Adrenal gland (tissue), 9 donors: ENCODE measurements at regions not wholly inside any gene's neighbourhood (a gene's known extent, or its start where the extent isn't known, plus 50 kb on each side); places are given as distances from the start of the nearest gene placed in this dataset.

Source experiments
- DNase-seq, 7 donors: peaks; one replicate each; pipeline ENCODE4 v3.0.0-alpha.2; 2019 to 2020
- H3K27ac ChIP-seq, 5 donors: fragments of 200-600 bp; sonication (generic) in 4 of 5; 1 replicate in 3 of 5; 2 replicates in 2 of 5; pipeline versions ENCODE4 v1.5.1 to v1.8.0; 2016 to 2020; ENCODE audit warnings: mild to moderate bottlenecking in 1 of 5
- H3K27me3 ChIP-seq: fragments of 200-600 bp; 2 replicates; pipeline ENCODE4 v1.8.0; 2021
- H3K36me3 ChIP-seq, 2 donors: fragments of 200-600 bp; replicated peaks in 1 of 2; 1 replicate in 1 of 2; 2 replicates in 1 of 2; pipeline versions ENCODE4 v1.5.1 to v1.8.0; 2018 to 2022
- H3K4me1 ChIP-seq, 2 donors: fragments of 200-600 bp; replicated peaks in 1 of 2; 1 replicate in 1 of 2; 2 replicates in 1 of 2; pipeline versions ENCODE4 v1.5.1 to v1.8.0; 2018 to 2021
- H3K4me3 ChIP-seq, 4 donors: fragments of 200-600 bp; sonication (generic) in 3 of 4; one replicate each; pipeline ENCODE4 v1.5.1; 2016 to 2018
- H3K9me3 ChIP-seq, 3 donors: fragments of 200-600 bp; sonication (generic) in 1 of 3; replicated peaks in 1 of 3; 1 replicate in 2 of 3; 2 replicates in 1 of 3; pipeline versions ENCODE4 v1.5.1 to v1.8.0; 2016 to 2021
- POLR2A ChIP-seq, 2 donors: fragments of 450-650 bp; IDR thresholded peaks; one replicate each; pipeline ENCODE4 v1.6.1; 2017; ENCODE audit warnings: antibody characterized with exemption in 2 of 2, mild to moderate bottlenecking in 2 of 2, moderate library complexity in 1 of 2
- WGBS, 4 donors: extraction: QIAGEN DNeasy Blood & Tissue Kit in 2 of 4; methylation state at CpG; one replicate each; pipeline versions ENCODE4 v1.1.5 to v1.1.7; 2013 to 2017; 5-methylcytosine and 5-hydroxymethylcytosine counted together
- intact Hi-C, 2 donors: fragments of 100-400 bp; cut with DNase I; formaldehyde crosslinking; loops; one replicate each; pipeline versions ENCODE4 v1.14.1 to v1.15.0; 2022 to 2023
- TF ChIP-seq, protein P1 (sequence below), 6 experiments: fragments of 450-650 bp in 4 of 6; fragments of 200-600 bp in 2 of 6; sonication (generic) in 1 of 6; IDR thresholded peaks; 1 replicate in 5 of 6; 2 replicates in 1 of 6; pipeline versions ENCODE4 v1.5.1 to v1.8.0; 2016 to 2021; ENCODE audit warnings: antibody characterized with exemption in 6 of 6, mild to moderate bottlenecking in 2 of 6, moderate library complexity in 1 of 6
- donor health status: healthy with polysubstance abuse.
- donor health status: Bipolar disorder and iron deficiency.
- donor health status: DM: yes; HTN: yes; CAD: no.
- donor health status: DM: no; HTN: no; CAD: no.
- donor health status: DM: no; HTN: no; CAD: no.

DNA sequence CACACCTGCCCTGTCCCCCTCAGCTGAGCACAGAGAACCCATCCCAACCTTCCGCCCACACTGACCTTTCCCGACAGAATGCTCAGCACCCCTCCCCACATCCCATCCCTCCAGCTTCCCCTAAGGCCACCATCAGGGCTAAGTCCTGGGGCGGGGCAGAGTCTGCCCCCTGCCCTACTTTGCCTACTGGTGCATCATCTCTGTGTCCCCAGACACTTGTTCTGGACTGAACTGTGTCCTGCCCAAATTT, 109.8 kb downstream of the CTTN start:
- no peak overlapping the region for H3K4me3 ChIP-seq
- intact Hi-C loops, result no loop called here
- no peak overlapping the region for H3K27ac ChIP-seq
- H3K9me3 ChIP-seq, result peaks cover 0 to 9% (median 0%) of the 10 kb centered on the region in 3 donors
- H3K27me3 ChIP-seq, result no peaks in the 10 kb centered on the region
- TF ChIP-seq, protein P1, sequence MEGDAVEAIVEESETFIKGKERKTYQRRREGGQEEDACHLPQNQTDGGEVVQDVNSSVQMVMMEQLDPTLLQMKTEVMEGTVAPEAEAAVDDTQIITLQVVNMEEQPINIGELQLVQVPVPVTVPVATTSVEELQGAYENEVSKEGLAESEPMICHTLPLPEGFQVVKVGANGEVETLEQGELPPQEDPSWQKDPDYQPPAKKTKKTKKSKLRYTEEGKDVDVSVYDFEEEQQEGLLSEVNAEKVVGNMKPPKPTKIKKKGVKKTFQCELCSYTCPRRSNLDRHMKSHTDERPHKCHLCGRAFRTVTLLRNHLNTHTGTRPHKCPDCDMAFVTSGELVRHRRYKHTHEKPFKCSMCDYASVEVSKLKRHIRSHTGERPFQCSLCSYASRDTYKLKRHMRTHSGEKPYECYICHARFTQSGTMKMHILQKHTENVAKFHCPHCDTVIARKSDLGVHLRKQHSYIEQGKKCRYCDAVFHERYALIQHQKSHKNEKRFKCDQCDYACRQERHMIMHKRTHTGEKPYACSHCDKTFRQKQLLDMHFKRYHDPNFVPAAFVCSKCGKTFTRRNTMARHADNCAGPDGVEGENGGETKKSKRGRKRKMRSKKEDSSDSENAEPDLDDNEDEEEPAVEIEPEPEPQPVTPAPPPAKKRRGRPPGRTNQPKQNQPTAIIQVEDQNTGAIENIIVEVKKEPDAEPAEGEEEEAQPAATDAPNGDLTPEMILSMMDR (IDR thresholded peaks at IDR 0.05), result no peak
- no peak for TF ChIP-seq POLR2A (IDR thresholded peaks at IDR 0.05)
- H3K4me1 ChIP-seq, result no peaks in the 10 kb centered on the region
- no peak for DNase-seq
- no peaks in the 10 kb centered on the region for H3K36me3 ChIP-seq
- 94 to 100% (median 97%) methylated on average over 2 to 3 of the region's 3 CpGs for WGBS, 4 donors

DNA sequence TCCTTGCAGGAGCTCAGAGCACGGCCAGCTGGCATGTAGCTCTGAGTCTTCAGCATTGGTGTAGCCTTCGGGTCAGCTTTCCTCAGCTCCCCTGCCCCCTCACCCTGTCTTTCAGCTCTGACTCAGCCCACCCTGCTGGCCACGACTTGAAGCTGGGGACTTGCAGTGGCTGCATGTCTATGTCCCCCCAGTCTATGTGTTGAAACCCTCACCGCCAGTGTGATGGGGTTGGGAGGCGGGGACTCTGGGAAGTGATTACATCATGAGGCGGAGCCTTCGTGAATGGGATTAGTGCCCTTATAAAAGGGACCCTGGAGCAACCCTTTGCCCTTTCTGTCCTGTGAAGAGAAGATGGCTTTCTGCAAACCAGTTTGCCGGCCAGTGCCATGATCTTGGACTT, 111.1 kb downstream of the CTTN start:
- 73 to 91% (median 84%) methylated on average over 6 to 8 of the region's 8 CpGs for WGBS, 4 donors
- intact Hi-C loops, result no loop called here
- TF ChIP-seq, protein P1 (IDR thresholded peaks at IDR 0.05), result no peak
- TF ChIP-seq POLR2A (IDR thresholded peaks at IDR 0.05), result no peak

DNA sequence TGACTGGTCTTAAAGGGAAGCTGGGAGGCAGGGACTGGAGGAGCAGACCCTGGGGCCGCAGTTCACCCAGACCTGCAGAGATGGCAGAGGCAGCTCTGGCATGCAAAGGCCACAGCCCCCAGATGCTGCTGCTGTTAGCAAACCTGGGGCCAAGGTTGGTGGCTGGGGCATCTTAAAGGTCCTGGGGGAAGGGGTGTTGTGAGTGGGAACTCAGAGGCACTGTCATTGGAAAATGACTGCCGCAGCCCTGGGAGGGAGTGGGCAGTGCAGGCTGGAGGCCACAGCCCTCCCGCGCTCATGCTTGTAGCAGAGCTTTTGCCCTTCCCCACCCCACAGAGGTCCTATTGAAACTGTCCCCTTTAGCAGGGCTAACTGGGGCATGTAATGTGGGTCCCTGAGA, 111.8 kb downstream of the CTTN start:
- Histone ChIP-seq H3K27me3 (no peaks in the 10 kb centered on the region), H3K36me3 (no peaks in the 10 kb centered on the region), H3K27ac (no peak overlapping the region), H3K9me3 (peaks cover 0 to 12% (median 0%) of the 10 kb centered on the region in 3 donors), H3K4me3 (no peak overlapping the region), H3K4me1 (no peaks in the 10 kb centered on the region)
- intact Hi-C loops, result no loop called here
- no peak for TF ChIP-seq POLR2A (IDR thresholded peaks at IDR 0.05)
- TF ChIP-seq, protein P1 (IDR thresholded peaks at IDR 0.05), result no peak
- 95 to 100% (median 97%) methylated on average over 1 to 4 of the region's 4 CpGs for WGBS, 4 donors
- DNase-seq, result no peak

More for the DNA sequence above, 111.1 kb downstream of the CTTN start:
- no peak overlapping the region for H3K4me3 ChIP-seq
- H3K36me3 ChIP-seq, result no peaks in the 10 kb centered on the region
- DNase-seq, result no peak
- no peak overlapping the region for H3K27ac ChIP-seq
- peaks cover 0 to 12% (median 0%) of the 10 kb centered on the region in 3 donors for H3K9me3 ChIP-seq
- H3K27me3 ChIP-seq, result no peaks in the 10 kb centered on the region
- H3K4me1 ChIP-seq, result no peaks in the 10 kb centered on the region

DNA sequence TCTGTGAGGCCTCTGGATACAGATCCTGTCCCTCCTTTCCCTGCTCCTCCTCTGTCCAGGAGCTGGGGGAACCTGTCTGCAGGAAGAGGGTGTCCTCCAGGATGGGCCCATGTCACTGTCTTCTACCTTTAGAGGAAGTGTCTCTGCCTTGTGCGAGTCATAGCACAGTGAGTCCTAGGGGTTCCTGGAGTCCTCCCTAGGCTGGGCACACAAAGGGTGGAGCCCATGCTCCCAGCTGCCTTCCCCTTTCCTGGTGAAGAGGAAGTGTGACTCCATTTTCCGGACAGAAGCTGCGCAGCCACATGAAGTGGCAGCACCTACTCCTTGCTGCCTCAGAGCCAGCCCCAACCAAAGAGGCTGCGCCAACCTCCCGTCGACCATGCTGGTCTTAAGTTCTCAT, 112.2 kb downstream of the CTTN start:
- intact Hi-C loops, result no loop called here
- whole genome bisulfite sequencing, 4 donors, result 77 to 89% (median 85%) methylated on average over 4 to 6 of the region's 6 CpGs
- Histone ChIP-seq H3K27ac (no peak overlapping the region), H3K36me3 (no peaks in the 10 kb centered on the region), H3K27me3 (no peaks in the 10 kb centered on the region), H3K4me1 (no peaks in the 10 kb centered on the region), H3K4me3 (no peak overlapping the region), H3K9me3 (peaks cover 0 to 12% (median 0%) of the 10 kb centered on the region in 3 donors)
- DNase-seq, result no peak
- TF ChIP-seq, protein P1 (IDR thresholded peaks at IDR 0.05), result no peak
- no peak for TF ChIP-seq POLR2A (IDR thresholded peaks at IDR 0.05)
